GM20000 (cell line): ENCODE measurements at regions not wholly inside any gene's neighbourhood (a gene's known extent, or its start where the extent isn't known, plus 50 kb on each side); places are given as distances from the start of the nearest gene placed in this dataset.

Source experiments
- DNase-seq: peaks from one replicate; pipeline ENCODE4 v3.0.0; 2012; ENCODE audit warnings: low spot score
- CTCF ChIP-seq: IDR thresholded peaks from 2 replicates; pipeline ENCODE4 v1.5.1; 2012; ENCODE audit warnings: mild to moderate bottlenecking, control low read depth; ENCODE audit errors: extremely low read depth, missing control alignments

- no peak for DNase-seq
- TF ChIP-seq CTCF, result no peak
Observed at GRCh38 chr1:61539720-61540462, 185.1 kb downstream of the TM2D1 start.

DNA sequence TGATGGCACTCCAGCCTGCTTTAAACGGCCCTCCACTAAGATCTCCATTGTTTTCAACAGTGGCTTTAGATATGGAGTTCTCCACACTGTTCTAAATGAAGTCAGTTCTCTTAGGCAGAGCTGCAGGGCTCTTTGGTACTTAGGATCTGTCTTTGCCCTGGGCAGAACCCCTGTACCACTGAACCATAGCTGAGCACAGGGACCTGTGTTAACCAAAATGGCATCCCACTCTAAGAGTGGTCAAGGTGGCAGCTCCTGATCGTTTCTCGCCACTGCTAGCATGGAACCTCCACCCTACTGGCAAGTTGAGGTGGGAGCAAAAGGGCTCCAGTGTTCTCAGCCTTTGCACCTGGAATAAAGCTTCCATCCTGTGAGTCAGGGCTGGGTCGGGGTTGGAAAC is 186.7 kb downstream of the TM2D1 start:
- DNase-seq, result no peak
- TF ChIP-seq CTCF, result no peak

DNA sequence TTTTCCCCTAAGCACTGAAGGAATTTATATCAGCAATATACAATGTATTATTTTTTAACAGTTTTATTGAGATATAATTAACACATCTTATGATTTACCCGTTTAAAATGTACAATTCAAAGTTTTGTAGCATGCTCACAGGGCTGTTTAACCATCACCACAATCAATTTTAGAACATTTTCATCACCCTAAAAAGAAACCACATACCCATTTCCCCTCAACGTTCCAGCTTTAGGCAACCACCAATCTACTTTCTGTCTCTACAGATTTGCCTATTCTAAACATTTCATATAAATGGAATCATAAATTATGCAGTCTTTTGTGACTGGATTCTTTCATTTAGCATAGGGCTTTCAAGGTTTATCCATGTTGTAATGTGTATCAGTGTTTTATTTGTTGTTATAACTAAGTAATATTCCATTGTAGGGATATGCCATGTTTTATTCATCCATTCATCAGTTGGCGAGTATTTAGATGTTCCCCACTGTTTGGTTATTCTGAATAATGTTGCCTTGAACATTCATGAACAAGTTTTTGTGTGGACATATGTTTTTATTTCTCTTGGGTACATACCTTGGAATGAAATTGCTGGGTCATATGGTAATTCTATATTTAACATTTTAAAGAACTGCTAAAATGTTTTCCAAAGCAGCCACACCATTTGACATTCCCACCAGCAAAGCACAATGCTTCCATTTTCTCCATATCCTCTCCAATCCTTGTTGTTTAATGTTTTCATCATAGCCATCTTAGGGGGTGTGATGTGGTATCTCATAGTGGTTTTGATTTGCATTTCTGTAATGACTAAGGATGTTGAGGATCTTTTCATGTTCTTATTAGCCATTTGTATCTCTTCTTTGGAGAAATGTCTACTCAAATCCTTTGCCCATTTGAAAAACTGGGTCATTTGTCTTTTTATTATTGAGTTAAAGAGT is 188.5 kb downstream of the TM2D1 start:
- no peak for DNase-seq
- no peak for TF ChIP-seq CTCF

GRCh38 chr1:61534847-61535246 is 190.1 kb downstream of the TM2D1 start:
- no peak for TF ChIP-seq CTCF
- DNase-seq, result no peak

- TF ChIP-seq CTCF, result no peak
- no peak for DNase-seq
Observed at GRCh38 chr1:61533546-61533945, 191.4 kb downstream of the TM2D1 start.

- DNase-seq, result no peak
- no peak for TF ChIP-seq CTCF
Observed at GRCh38 chr1:61531716-61532115, 193.2 kb downstream of the TM2D1 start.

- no peak for TF ChIP-seq CTCF
- DNase-seq, result no peak
Observed at GRCh38 chr1:61523893-61524605, 200.9 kb downstream of the TM2D1 start.
